ENCODE measurements at regions not wholly inside any gene's neighbourhood (a gene's known extent, or its start where the extent isn't known, plus 50 kb on each side); places are given as distances from the start of the nearest gene placed in this dataset.

- Mint-ChIP-seq H3K27me3 (ENCODE audit: low read depth) (no peaks in the 10 kb centered on the region), H3K4me3 (no peak overlapping the region), H3K4me1 (ENCODE audit: low read depth) (peaks cover 6% of the 10 kb centered on the region), H3K9me3 (no peaks in the 10 kb centered on the region), H3K27ac (no peak overlapping the region), H3K36me3 (ENCODE audit: low read depth) (no peaks in the 10 kb centered on the region)
- intact Hi-C loops (cut with micrococcal nuclease), result no loop called here
- DNase-seq, result no peak
- CTCF ChIA-PET, result interaction anchor here (0.7 kb wide), 1 partner anchor 49 kb away, joined by 5 read pairs; no protein-coding TSS in a partner anchor
These were observed 68.7 kb upstream of the JDP2 start for GRCh38 chr14:75359098-75359497.

GRCh38 chr14:75361041-75361440 is 66.8 kb upstream of the JDP2 start:
- Mint-ChIP-seq H3K27ac (no peak overlapping the region), H3K4me1 (ENCODE audit: low read depth) (peaks cover 12% of the 10 kb centered on the region), H3K27me3 (ENCODE audit: low read depth) (no peaks in the 10 kb centered on the region), H3K9me3 (no peaks in the 10 kb centered on the region), H3K4me3 (no peak overlapping the region), H3K36me3 (ENCODE audit: low read depth) (no peaks in the 10 kb centered on the region)
- intact Hi-C loops (cut with micrococcal nuclease), result no loop called here
- no peak for DNase-seq
- CTCF ChIA-PET, result no interaction called here

GRCh38 chr14:75361751-75362433 is 65.9 kb upstream of the JDP2 start:
- Mint-ChIP-seq H3K4me3 (no peak overlapping the region), H3K27ac (no peak overlapping the region), H3K27me3 (ENCODE audit: low read depth) (no peaks in the 10 kb centered on the region), H3K4me1 (ENCODE audit: low read depth) (peaks cover 12% of the 10 kb centered on the region), H3K9me3 (no peaks in the 10 kb centered on the region), H3K36me3 (ENCODE audit: low read depth) (no peaks in the 10 kb centered on the region)
- no peak for DNase-seq
- CTCF ChIA-PET, result no interaction called here
- intact Hi-C loops (cut with micrococcal nuclease), result no loop called here

GRCh38 chr14:75363130-75363529 is 64.7 kb upstream of the JDP2 start:
- H3K4me1 Mint-ChIP-seq (ENCODE audit: low read depth), result peaks cover 12% of the 10 kb centered on the region
- H3K9me3 Mint-ChIP-seq, result no peaks in the 10 kb centered on the region
- no peak overlapping the region for H3K27ac Mint-ChIP-seq
- DNase-seq, result no peak
- H3K4me3 Mint-ChIP-seq, result no peak overlapping the region
- CTCF ChIA-PET, result no interaction called here
- no peaks in the 10 kb centered on the region for H3K27me3 Mint-ChIP-seq (ENCODE audit: low read depth)
- no peaks in the 10 kb centered on the region for H3K36me3 Mint-ChIP-seq (ENCODE audit: low read depth)
- intact Hi-C loops (cut with micrococcal nuclease), result no loop called here

- Mint-ChIP-seq H3K27me3 (ENCODE audit: low read depth) (no peaks in the 10 kb centered on the region), H3K36me3 (ENCODE audit: low read depth) (no peaks in the 10 kb centered on the region), H3K9me3 (peaks cover under 1% of the 10 kb centered on the region), H3K4me1 (ENCODE audit: low read depth) (peaks cover 12% of the 10 kb centered on the region), H3K4me3 (no peak overlapping the region), H3K27ac (no peak overlapping the region)
- intact Hi-C loops (cut with micrococcal nuclease), result no loop called here
- CTCF ChIA-PET, result interaction anchor here (1.2 kb wide), 1 partner anchor 18 kb away, joined by 3 read pairs; no protein-coding TSS in a partner anchor
- peak; percentile 23 for DNase-seq
These were observed 64.1 kb upstream of the JDP2 start for GRCh38 chr14:75363570-75364227.

GRCh38 chr14:75365116-75365515 is 62.7 kb upstream of the JDP2 start:
- peaks cover 3% of the 10 kb centered on the region for H3K9me3 Mint-ChIP-seq
- intact Hi-C loops (cut with micrococcal nuclease), result no loop called here
- H3K36me3 Mint-ChIP-seq (ENCODE audit: low read depth), result no peaks in the 10 kb centered on the region
- H3K4me3 Mint-ChIP-seq, result no peak overlapping the region
- DNase-seq, result no peak
- no peaks in the 10 kb centered on the region for H3K27me3 Mint-ChIP-seq (ENCODE audit: low read depth)
- peaks cover 12% of the 10 kb centered on the region for H3K4me1 Mint-ChIP-seq (ENCODE audit: low read depth)
- CTCF ChIA-PET, result no interaction called here
- no peak overlapping the region for H3K27ac Mint-ChIP-seq

- Mint-ChIP-seq H3K27ac (no peak overlapping the region), H3K4me3 (no peak overlapping the region), H3K9me3 (peaks cover 3% of the 10 kb centered on the region), H3K27me3 (ENCODE audit: low read depth) (no peaks in the 10 kb centered on the region), H3K4me1 (ENCODE audit: low read depth) (peaks cover 12% of the 10 kb centered on the region), H3K36me3 (ENCODE audit: low read depth) (no peaks in the 10 kb centered on the region)
- CTCF ChIA-PET, result no interaction called here
- intact Hi-C loops (cut with micrococcal nuclease), result no loop called here
- no peak for DNase-seq
These were observed 60.9 kb upstream of the JDP2 start for GRCh38 chr14:75366963-75367362.

- CTCF ChIA-PET, result interaction anchor here (1.1 kb wide), 1 partner anchor 193 kb away, joined by 5 read pairs; no protein-coding TSS in a partner anchor
- no peaks in the 10 kb centered on the region for H3K36me3 Mint-ChIP-seq (ENCODE audit: low read depth)
- intact Hi-C loops (cut with micrococcal nuclease), result no loop called here
- H3K27ac Mint-ChIP-seq, result no peak overlapping the region
- no peak overlapping the region for H3K4me3 Mint-ChIP-seq
- peaks cover 12% of the 10 kb centered on the region for H3K4me1 Mint-ChIP-seq (ENCODE audit: low read depth)
- DNase-seq, result no peak
- H3K9me3 Mint-ChIP-seq, result peaks cover 3% of the 10 kb centered on the region
- no peaks in the 10 kb centered on the region for H3K27me3 Mint-ChIP-seq (ENCODE audit: low read depth)
These were observed 59.5 kb upstream of the JDP2 start for GRCh38 chr14:75368333-75368732.

- CTCF ChIA-PET, result interaction anchor here (0.6 kb wide), 1 partner anchor 340 kb away, joined by 3 read pairs; no protein-coding TSS in a partner anchor
These were observed 58.3 kb upstream of the JDP2 start for GRCh38 chr14:75369506-75369905.

GRCh38 chr14:75370416-75371205 is 57.2 kb upstream of the JDP2 start:
- Mint-ChIP-seq H3K9me3 (peaks cover 3% of the 10 kb centered on the region), H3K27ac (no peak overlapping the region), H3K4me1 (ENCODE audit: low read depth) (no peaks in the 10 kb centered on the region), H3K4me3 (no peak overlapping the region), H3K36me3 (ENCODE audit: low read depth) (no peaks in the 10 kb centered on the region), H3K27me3 (ENCODE audit: low read depth) (no peaks in the 10 kb centered on the region)
- intact Hi-C loops (cut with micrococcal nuclease), result no loop called here
- DNase-seq, result no peak
- CTCF ChIA-PET, result no interaction called here

More at GRCh38 chr14:75369506-75369905, 58.3 kb upstream of the JDP2 start:
- no peaks in the 10 kb centered on the region for H3K36me3 Mint-ChIP-seq (ENCODE audit: low read depth)
- peaks cover 3% of the 10 kb centered on the region for H3K9me3 Mint-ChIP-seq
- intact Hi-C loops (cut with micrococcal nuclease), result no loop called here
- no peaks in the 10 kb centered on the region for H3K27me3 Mint-ChIP-seq (ENCODE audit: low read depth)
- H3K4me1 Mint-ChIP-seq (ENCODE audit: low read depth), result peaks cover 4% of the 10 kb centered on the region
- no peak overlapping the region for H3K27ac Mint-ChIP-seq
- no peak for DNase-seq
- no peak overlapping the region for H3K4me3 Mint-ChIP-seq

- no peak overlapping the region for H3K27ac Mint-ChIP-seq
- intact Hi-C loops (cut with micrococcal nuclease), result no loop called here
- H3K27me3 Mint-ChIP-seq (ENCODE audit: low read depth), result no peaks in the 10 kb centered on the region
- H3K4me3 Mint-ChIP-seq, result no peak overlapping the region
- CTCF ChIA-PET, result no interaction called here
- no peak for DNase-seq
- peaks cover 3% of the 10 kb centered on the region for H3K9me3 Mint-ChIP-seq
- H3K36me3 Mint-ChIP-seq (ENCODE audit: low read depth), result no peaks in the 10 kb centered on the region
- no peaks in the 10 kb centered on the region for H3K4me1 Mint-ChIP-seq (ENCODE audit: low read depth)
These were observed 56.5 kb upstream of the JDP2 start for GRCh38 chr14:75371297-75371696.

- no peaks in the 10 kb centered on the region for H3K27me3 Mint-ChIP-seq (ENCODE audit: low read depth)
- no peak for DNase-seq
- H3K4me1 Mint-ChIP-seq (ENCODE audit: low read depth), result no peaks in the 10 kb centered on the region
- H3K9me3 Mint-ChIP-seq, result peaks cover 3% of the 10 kb centered on the region
- no peak overlapping the region for H3K4me3 Mint-ChIP-seq
- no peak overlapping the region for H3K27ac Mint-ChIP-seq
- no peaks in the 10 kb centered on the region for H3K36me3 Mint-ChIP-seq (ENCODE audit: low read depth)
- CTCF ChIA-PET, result no interaction called here
- intact Hi-C loops (cut with micrococcal nuclease), result no loop called here
These were observed 55.6 kb upstream of the JDP2 start for GRCh38 chr14:75372260-75372659.
